UCSD-AML1 (cell line): ENCODE measurements at regions not wholly inside any gene's neighbourhood (a gene's known extent, or its start where the extent isn't known, plus 50 kb on each side); places are given as distances from the start of the nearest gene placed in this dataset.

Experiments
- DNase-seq: peaks from one replicate; lab custom pipeline; 2025; ENCODE audit not compliant: unreplicated experiment; lab: John Stamatoyannopoulos, UW

DNA sequence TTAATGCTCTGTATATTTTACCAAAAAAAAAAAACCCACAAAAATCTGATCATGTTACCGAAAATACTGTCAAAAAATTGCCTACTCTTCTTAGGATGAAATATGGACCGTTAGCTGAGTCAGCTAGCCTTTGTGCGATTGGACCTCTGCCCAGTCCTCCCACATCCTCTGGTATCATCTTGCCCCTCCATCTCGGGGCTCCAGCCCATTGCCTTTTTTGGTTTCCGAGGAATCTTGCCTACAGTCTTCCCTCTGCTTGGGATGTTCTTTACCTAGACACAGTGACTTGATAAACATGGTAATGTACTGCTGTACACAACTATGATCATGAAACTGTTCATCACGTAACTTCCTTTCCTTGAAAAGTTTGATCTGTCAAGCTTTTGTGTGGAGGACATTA is 371.4 kb downstream of the SV2B start:
- DNase-seq: no peak

DNA sequence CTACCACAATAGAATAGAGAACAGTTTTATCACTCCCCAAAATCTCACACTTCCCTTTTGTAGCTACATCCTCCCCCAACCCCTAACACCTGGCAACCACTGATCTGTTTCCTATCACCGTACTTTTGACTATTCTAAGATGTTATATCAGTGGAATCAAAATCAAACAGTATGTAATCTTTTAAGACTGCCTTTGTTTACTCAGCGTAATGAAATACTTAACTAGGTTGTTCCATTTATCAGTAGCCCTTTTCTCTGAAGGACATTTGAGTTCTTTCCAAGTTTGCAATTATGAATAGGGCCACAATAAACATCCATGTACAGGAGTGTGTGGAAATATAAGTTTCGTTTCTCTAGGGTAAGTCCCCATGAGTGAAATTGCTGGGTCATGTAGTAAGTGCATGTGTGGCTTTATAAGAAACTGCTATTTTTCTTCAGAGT is 372.3 kb downstream of the SV2B start:
- DNase-seq: no peak

DNA sequence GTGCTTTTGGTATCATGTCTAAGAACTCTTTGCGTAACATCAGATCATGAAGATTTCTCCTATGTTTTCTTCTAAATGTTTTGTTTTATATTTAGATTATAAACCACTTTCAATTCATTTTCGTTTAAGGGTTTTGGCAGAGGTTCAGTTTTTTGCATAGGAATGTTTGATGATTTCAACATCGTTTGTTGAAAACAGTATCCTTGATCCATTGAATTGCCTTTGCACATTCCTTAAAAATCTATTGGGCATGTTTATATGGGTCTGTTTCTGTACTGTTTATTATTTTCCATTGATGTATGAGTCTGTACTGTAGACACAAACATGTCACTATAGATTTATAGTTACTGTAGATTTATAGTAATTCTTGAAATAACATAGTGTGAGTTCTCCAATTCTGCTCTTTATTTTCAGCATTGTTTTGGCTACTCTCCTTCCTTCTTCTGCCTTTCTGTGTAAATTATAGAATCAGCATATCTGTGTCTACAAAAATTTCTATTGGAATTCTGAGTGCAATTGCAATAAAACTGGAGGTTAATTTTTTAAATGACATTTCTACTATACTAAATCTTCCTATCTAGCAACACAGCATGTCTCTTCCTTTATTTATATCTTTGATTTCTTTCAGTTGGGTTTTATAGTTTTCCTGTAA is 374.0 kb downstream of the SV2B start:
- DNase-seq: no peak

DNA sequence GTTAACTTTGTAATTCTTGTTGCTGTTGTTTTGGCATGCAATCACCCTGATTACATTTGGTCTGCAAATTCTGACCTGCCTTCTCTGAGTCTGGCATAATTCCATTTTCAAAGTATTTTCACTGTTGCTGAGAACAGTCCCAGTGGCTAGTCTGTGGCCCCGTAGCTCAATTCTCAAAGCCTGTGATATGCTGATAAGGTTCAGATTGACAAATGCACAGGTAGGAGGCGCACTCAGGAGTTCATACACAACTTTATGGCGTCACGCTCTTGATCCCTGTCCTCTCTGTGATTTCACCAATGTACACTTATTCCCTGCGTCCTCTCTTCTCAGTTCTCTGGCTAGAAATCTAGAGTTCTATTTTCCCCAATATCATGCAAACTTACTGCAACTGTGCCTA is 376.6 kb upstream of the SLCO3A1 start:
- no peak for DNase-seq

DNA sequence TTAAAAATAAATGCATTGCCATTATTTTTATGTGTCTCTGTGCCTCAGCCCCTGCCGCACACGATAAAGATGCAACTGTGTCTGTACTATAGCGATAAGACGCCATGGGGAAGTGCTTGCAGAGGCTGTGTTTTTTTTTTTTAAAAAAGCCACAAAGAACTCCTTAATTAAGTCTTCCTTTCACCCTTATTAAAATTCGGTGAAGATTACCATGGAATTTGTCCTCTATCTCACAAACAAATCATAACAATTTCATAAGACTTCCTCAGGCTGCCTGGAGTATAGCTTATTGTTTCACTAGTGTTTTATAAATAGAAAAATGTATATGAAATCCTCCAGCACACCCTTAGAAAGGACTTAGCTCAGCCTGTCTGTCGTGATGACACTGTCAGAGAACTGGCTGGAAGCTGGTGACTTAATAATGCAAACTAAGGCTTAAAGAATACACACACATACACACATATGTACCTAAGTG is 374.8 kb upstream of the SLCO3A1 start:
- peak; percentile 26 for DNase-seq

DNA sequence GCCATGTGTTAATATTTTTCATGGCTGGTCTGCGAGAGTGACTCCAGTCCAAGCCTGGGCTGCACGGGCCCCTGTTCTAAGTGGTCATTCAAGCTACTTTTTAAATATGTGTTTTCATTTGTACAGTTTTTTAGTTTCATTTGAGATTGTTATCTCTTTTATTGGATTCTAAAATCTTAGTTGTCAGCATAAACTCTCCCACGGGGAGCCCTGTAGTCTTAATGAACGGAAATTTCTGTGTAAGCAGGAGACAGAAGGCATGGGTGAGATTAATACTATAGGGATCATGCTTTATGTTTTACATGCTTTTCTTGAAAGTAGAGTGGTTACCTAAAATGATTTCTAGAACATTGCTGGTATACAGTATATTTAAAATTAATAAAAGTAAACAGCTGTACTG is 373.1 kb upstream of the SLCO3A1 start:
- DNase-seq: no peak

DNA sequence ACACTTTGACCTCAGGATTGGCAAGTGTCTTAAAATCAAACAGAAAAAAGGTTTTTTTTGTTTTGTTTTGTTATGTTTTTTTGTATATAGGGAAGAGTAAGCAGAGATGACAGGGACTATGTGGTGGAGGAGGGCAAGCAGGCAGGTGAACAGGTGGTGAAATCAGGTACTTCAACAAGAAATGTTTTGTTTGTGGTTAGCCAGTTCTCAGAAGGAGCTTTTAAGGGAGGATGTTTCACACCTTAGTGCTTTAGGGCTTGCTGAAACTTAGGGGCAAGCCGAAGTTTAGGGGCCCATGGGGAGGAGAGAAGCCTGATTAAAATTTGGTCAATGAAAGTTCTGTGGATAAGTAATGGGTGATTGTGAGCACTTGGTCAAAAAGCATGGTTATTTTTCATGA is 370.7 kb upstream of the SLCO3A1 start:
- no peak for DNase-seq

DNA sequence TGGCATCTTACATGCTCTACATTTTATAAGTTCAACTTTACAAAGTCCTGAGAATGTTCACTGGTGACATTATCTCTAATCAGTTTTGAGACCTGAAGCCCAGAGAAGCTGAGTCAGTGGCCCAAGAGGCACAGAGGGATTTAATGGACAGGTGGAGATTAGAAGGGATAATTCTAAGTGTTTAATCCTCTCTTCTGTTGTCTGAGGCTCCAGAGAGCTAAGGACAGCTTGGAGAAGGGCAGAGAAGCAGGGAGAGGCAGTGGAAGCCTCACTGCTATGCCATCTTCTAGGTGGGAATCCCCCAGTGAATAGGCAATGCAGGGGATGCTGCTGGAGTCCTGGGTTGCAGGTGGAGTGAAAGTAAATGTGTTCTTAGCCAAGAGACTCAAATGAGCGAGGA is 369.4 kb upstream of the SLCO3A1 start:
- no peak for DNase-seq

DNA sequence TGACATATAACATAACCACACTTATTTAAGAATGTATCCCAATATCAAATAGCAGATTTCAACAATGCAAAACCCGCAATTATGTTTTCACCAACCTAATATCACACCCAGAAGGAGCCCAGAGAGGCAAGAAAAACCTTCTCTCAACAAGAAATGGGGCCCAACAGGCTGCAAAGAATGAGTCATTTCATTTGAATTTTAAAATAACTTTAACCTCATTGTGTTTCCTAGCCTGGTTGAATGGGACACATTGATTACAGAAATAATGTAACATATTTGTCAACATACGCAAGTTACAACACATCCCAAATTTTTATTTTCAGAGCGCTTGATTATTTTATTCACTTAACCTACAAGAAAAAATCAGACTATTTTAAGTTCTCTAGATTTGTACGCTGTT is 365.1 kb upstream of the SLCO3A1 start:
- DNase-seq: no peak

DNA sequence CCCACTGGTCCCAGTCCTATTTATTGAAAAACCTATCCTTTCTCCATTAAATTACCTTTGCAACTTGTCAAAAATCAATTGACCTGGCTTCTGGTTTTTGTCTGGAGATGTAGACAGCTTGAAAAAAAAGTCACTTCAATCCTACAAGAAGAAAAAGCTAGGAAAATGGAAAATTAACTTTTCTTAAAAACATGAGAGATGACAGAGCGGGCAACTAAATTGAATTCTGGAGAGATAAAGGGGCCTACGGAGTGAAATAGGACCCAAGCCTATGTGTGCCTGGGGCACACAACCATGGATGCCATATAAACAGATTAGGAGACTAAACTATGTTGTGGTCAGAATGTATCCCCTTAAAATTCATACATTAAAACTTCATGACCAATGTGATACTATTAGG is 363.3 kb upstream of the SLCO3A1 start:
- DNase-seq: no peak

DNA sequence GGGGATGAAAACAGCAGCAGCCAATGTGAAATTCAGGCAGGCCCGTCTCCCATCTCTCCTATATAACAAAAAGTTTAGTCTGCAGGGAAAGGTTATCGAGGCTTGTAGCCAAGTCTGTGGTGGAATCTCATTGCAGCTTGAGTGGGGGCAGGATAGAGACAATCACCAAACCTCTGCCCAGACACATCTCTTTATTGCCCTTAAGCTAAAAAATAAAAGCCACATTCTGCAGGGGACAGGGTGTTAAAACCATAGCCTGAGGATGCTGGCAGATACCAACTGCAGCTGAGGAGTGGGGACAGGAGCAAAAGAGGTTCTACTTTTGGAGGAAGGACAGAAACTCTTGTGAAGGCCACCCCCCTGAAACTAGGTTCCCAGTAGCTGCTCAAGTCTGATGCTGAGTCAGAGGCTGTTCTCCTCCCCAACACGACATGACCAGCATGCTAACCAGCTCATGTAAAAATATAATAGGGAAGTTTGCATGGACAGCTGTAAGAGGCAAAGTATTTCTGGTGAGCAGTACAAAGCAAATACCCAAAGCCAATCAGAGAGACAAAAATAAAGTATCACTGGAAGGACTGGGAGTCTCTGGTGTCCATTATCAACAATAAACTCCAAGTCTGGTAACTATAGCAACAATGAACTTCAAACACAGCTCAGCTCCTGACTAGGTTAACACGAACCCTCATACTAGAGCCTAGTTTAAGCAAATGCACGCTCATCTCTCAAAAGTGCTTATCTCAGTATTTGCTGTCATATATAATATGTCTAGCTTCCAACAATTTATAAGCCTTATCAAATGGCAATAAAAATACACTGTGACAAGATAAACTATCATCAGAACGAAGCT is 362.2 kb upstream of the SLCO3A1 start:
- DNase-seq: no peak

DNA sequence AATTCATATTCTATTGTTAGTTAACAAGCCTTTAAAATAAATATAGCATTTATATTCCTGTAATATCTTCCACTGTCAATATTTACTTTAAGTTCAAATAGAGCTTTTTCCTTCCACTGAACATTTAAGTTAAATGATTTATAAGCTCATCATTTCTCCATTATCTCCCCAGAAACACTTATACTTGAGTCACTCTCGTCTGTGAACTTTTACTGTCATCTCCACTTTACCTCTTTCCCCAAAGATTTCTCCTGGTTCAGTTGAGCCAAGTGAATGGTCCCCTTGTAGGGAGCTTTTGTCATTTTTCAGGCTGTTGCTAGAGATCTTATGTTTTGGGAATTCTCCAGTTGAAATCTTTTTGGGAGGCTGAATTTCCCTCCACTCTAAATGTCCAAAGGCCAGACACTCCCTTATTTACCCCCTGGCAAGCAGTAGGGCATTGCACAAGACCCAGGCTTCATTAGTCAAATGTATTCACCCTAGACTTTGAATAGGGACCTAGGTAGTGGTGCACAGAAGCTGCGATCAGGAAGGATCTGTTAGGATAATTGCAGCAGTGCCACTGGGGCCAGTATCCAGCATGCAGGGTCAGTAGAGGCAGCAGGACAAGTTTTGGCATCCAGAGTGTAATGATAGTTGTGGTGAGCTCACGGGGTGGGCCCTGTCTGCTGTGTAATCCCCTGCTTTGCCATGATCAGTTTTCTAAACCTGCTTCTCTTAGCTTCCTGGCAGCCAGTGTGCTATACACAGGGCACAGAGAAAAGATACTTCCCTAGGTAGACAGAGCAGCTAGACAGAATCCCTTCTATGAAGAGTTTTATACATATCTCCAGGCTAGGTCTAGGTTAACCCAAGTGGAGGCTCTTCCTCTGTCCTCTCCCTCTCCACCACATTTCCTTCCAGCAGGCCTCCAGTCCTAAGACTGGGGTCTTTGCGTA is 356.5 kb upstream of the SLCO3A1 start:
- no peak for DNase-seq

DNA sequence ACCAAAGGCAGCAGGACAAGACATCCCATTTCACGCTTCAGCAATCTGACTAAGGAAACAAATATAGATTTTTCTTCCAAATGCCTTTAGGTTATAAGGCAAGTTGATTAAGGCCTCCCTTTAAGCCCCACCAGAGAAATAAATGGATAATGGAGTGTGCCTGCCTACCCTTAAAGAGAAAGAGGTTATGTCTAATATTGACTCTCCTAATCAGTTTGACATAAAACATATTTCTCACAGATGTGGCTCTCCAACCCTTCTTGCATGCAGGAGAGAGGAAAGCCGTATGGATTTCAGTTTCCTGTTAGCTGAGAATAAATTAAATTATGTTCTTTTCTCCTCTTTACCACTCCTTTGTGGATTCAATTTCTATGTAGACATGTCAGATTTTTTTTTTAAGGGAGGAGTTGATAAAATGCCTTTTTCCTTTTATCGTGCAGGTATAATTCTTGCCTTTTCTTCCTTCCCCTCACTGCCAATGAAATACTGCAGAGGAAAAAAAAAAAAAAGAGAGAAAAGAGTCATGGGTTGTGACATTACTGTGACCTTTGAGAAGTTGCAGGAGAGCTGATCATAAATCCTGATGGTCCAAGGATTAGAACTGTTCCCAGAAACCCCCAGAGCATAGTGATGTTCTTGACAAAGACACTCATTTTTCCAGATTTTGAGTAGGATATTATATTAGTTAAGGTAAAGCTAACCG is 355.3 kb upstream of the SLCO3A1 start:
- DNase-seq: no peak

DNA sequence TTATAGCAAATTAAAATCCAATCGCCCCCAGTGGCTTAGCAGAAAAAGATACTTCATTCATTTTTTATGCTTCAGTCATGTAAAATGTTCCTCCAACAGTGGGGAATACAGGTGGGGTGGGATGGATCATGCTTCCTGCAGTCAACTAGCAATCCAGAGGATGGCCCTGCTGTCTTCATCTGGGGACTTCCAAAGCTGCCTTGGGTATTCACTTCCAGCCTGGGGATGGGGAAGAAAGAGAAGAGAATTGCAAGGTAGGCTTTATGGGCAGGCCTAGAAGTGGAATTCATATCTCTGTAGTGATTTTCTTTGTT is 354.8 kb upstream of the SLCO3A1 start:
- DNase-seq: no peak

DNA sequence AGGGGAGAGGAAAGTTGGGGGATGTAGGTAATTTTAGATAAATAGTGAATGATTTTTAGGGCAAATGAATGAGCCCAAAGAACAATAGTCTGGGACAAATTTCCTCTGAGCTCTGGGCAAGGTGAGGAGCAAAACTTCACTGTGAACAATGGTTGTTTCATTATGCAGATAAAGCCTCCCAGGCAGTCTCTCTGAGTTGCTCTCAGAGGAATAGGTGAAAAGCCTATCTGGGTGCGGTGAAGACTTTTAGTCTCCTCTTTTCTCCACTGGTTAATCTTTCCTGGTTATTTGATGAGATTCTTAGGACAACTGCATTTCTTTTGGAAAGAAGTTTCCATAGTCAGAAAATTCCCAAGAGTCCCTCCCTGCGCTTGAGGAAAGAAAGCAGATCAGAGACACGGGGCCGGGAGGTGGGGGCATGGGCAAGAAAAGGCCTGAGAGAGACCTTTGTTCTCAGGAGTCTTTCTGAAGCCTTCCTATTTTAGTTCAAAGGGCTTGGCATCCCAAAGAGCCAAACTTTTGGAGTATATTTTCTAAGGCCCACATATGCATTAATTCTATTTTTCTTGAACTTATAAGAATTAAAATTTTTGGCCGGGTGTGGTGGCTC is 353.6 kb upstream of the SLCO3A1 start:
- DNase-seq: no peak

DNA sequence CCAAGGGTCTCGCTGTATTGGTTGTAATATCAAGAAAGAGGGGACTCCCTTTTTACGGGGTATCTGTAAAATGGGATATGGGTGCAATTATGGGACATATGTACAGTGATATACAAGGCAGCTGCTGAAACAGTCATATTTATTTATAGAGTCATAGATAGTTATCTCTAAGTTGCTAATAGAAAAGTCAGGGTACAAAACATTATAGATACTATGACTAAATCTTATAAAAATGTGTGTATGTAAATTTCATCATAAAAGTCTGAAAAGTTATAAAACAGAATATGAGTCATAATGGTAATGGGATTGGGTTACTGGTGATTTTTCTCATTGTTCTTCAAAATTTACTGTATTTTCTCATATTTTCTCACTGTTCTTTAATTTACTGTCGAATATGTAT is 344.9 kb upstream of the SLCO3A1 start:
- DNase-seq: no peak

DNA sequence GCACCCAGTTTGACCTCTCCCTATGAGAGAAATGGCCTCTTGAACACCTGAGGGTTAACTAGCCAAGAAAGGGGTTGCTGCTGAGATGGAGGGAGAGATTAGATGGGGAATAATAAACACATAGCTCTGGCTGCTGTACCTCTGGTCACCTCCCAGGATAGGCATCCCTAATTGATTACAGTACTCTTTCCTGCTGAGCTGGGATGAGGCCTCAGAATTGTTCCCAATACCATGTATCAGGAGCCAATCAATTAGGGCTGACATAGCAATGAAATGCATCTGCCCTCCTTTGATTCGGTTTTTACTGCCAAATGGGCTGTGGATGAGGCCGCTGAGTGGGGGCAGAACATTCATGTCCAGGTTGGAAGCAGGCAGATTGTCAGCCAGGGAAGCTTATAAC is 339.4 kb upstream of the SLCO3A1 start:
- DNase-seq: no peak

DNA sequence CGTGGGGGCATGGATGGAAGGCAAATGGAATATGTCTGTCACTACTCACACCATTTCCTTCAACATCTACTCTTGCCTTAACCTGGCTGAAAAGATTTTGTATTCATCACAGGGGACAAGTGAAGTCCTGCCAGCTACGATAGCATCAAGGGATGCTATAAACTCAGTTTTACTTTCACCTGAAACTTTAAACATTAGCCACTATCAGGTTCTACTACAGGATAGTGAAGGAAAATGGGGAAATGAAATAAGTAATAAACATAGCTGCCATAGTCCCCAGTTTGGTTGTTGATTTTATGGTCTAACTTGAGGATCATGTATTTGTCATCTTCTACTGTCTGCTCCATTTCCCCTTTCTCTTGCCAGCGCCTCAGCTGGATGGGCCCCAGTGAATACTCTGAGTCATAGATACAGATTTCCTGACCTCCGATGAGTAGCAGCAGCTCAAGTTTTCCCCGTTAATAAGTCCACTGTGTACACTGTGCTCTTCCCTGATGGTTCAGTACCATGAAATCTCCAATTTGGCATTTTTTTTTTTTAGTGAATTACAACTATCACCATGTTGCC is 338.2 kb upstream of the SLCO3A1 start:
- no peak for DNase-seq

DNA sequence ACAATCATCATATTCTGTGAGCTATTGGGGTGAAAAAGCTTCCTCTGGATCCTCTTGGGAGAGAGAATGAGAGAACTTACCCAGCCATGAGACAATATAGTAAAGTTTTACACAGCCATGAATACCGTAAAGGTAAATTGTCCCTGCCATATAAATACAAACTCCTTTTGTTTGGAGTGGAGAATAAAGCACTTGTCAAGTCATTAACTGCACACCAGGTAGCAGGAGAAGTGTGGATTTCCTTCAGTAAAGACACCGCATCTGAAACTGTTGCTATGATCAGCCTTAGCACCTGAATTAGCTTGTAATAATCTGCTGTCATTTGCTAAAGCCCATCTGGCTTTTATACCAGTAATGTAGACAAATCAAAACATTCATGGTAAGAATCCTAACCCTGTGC is 336.6 kb upstream of the SLCO3A1 start:
- no peak for DNase-seq

DNA sequence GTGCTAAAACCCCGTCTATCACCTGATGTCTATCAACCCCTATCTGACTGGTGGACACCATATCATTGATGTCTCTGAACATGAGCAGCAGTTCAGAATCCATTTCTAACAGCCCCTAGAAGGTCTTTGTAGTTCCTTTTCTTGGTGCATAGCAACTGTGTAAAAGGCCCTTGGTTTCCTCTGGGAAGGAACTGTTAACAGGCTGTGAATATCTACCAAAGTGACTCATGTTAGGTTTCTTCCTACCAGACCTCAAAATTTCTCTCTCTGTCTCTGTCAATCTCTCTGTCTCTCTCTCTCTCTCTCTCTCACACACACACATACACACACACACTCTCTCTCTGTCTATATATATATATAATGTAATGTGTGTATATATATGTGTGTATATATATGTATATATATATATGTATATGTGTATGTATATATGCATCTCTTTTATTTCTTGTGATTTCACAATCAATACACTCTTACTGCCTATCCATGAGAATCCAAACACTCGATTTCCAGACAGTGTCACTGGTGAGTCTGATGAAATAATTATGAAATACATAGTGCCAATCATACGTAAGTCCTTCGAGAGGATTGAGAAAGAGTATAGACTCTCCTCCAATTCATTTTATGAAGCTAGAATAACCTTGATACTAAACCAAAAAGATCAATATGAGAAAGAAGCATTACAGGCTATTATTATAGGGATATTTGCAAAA is 335.9 kb upstream of the SLCO3A1 start:
- DNase-seq: no peak
